ENCODE measurements at regions not wholly inside any gene's neighbourhood (a gene's known extent, or its start where the extent isn't known, plus 50 kb on each side); places are given as distances from the start of the nearest gene placed in this dataset.

- H3K36me3 Mint-ChIP-seq (ENCODE audit: insufficient read depth, unreplicated experiment), result no peaks in the 10 kb centered on the region
- H3K27ac Mint-ChIP-seq (ENCODE audit: low read depth, unreplicated experiment), result no peak overlapping the region
- TF ChIP-seq, protein P1, sequence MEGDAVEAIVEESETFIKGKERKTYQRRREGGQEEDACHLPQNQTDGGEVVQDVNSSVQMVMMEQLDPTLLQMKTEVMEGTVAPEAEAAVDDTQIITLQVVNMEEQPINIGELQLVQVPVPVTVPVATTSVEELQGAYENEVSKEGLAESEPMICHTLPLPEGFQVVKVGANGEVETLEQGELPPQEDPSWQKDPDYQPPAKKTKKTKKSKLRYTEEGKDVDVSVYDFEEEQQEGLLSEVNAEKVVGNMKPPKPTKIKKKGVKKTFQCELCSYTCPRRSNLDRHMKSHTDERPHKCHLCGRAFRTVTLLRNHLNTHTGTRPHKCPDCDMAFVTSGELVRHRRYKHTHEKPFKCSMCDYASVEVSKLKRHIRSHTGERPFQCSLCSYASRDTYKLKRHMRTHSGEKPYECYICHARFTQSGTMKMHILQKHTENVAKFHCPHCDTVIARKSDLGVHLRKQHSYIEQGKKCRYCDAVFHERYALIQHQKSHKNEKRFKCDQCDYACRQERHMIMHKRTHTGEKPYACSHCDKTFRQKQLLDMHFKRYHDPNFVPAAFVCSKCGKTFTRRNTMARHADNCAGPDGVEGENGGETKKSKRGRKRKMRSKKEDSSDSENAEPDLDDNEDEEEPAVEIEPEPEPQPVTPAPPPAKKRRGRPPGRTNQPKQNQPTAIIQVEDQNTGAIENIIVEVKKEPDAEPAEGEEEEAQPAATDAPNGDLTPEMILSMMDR (IDR thresholded peaks at IDR 0.05; ENCODE audit: unreplicated experiment), result no peak
- ChIA-PET CTCF (interaction anchor here (0.6 to 0.7 kb wide), 2 partner anchors 646 to 1661 kb away, joined by 3 read pairs; no protein-coding TSS in a partner anchor), POLR2A (no interaction called here)
- BruUV-seq (replicated peaks), result no TSS peak
- no peaks in the 10 kb centered on the region for H3K27me3 Mint-ChIP-seq (ENCODE audit: insufficient read depth, unreplicated experiment)
- no peak for DNase-seq (ENCODE audit: unreplicated experiment)
- intact Hi-C loops (cut with micrococcal nuclease), result no loop called here
- H3K9me3 Mint-ChIP-seq (ENCODE audit: unreplicated experiment), result no peaks in the 10 kb centered on the region
- no peak overlapping the region for H3K4me3 Mint-ChIP-seq (ENCODE audit: unreplicated experiment)
- H3K4me1 Mint-ChIP-seq (ENCODE audit: insufficient read depth, unreplicated experiment), result no peaks in the 10 kb centered on the region
Observed at GRCh38 chr16:80123189-80123588, 417.6 kb upstream of the DYNLRB2 start.

DNA sequence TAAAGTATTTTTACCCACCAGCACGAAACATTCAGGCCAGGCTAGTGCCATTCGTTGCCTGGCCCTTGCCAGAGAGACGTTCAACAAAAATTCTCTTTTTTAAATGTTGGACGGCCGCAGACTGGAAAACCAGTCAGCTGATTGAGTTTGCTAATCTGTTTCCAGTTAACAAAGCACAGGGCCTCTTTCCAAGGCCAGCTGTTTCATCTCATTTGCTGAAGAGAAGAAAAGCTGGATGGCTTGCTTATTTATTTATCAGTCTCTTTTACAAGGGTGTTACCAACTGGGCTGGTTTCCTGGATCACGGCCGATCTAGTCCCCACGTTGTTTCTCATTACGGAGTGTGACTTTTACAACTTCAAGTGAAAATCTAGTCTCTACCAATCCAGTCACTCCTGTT is 418.7 kb upstream of the DYNLRB2 start:
- Mint-ChIP-seq H3K36me3 (ENCODE audit: insufficient read depth, unreplicated experiment) (no peaks in the 10 kb centered on the region), H3K4me1 (ENCODE audit: insufficient read depth, unreplicated experiment) (no peaks in the 10 kb centered on the region), H3K9me3 (ENCODE audit: unreplicated experiment) (no peaks in the 10 kb centered on the region), H3K27ac (ENCODE audit: low read depth, unreplicated experiment) (no peak overlapping the region), H3K4me3 (ENCODE audit: unreplicated experiment) (no peak overlapping the region), H3K27me3 (ENCODE audit: insufficient read depth, unreplicated experiment) (no peaks in the 10 kb centered on the region)
- ChIA-PET POLR2A (interaction anchor here (0.7 kb wide), 2 partner anchors 594 to 595 kb away, joined by 3 to 4 read pairs; no protein-coding TSS in a partner anchor), CTCF (interaction anchor here (1.4 to 2.5 kb wide), 2 partner anchors 12 to 21 kb away, joined by 5 to 7 read pairs; no protein-coding TSS in a partner anchor)
- intact Hi-C loops (cut with micrococcal nuclease), result no loop called here
- DNase-seq (ENCODE audit: unreplicated experiment), result no peak
- no TSS peak for BruUV-seq (replicated peaks)
- TF ChIP-seq, protein P1 (IDR thresholded peaks at IDR 0.05; ENCODE audit: unreplicated experiment), result no peak

GRCh38 chr16:80121522-80121909 is 419.3 kb upstream of the DYNLRB2 start:
- Mint-ChIP-seq H3K4me1 (ENCODE audit: insufficient read depth, unreplicated experiment) (no peaks in the 10 kb centered on the region), H3K27ac (ENCODE audit: low read depth, unreplicated experiment) (no peak overlapping the region), H3K36me3 (ENCODE audit: insufficient read depth, unreplicated experiment) (no peaks in the 10 kb centered on the region), H3K9me3 (ENCODE audit: unreplicated experiment) (no peaks in the 10 kb centered on the region), H3K27me3 (ENCODE audit: insufficient read depth, unreplicated experiment) (no peaks in the 10 kb centered on the region), H3K4me3 (ENCODE audit: unreplicated experiment) (no peak overlapping the region)
- BruUV-seq (replicated peaks), result no TSS peak
- POLR2A ChIA-PET, result interaction anchor here (0.7 kb wide), 2 partner anchors 593 to 594 kb away, joined by 3 to 4 read pairs; no protein-coding TSS in a partner anchor
- no peak for DNase-seq (ENCODE audit: unreplicated experiment)
- TF ChIP-seq, protein P1 (IDR thresholded peaks at IDR 0.05; ENCODE audit: unreplicated experiment), result no peak
- intact Hi-C loops (cut with micrococcal nuclease), result no loop called here
- CTCF ChIA-PET, result interaction anchor here (0.6 to 2.5 kb wide), 3 partner anchors 13 to 820 kb away, joined by 3 to 7 read pairs (median 5); no protein-coding TSS in a partner anchor

DNA sequence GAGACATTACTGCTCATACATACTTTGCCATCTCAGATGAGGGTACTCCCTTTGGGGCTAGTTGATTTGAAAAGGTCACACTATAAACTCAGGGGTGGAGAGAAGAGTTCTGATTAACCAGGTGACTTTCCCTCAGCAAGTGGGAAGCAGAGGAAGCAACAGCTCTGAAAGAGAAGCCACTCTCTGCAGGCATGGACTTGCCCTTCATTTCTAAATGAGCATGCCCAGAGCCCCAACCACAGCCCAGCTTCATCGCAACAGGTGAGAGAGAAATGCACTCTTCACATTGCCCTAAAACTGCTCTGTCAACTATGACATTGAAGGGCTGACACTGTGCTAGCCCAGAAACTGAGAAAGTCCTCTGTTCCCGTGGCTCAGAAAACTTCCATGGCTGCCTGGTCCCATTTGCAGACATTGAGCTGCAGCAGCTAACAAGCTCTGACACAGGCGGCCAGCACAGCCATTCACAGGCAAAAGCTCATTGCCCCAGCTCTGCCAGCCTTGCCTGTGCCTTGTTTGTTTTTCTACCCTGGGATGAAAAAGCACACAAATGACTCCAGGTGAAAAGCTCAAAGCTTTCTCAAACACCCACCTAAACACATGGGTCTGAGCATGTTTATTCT is 419.8 kb upstream of the DYNLRB2 start:
- TF ChIP-seq, protein P1 (IDR thresholded peaks at IDR 0.05; ENCODE audit: unreplicated experiment), result no peak
- H3K27me3 Mint-ChIP-seq (ENCODE audit: insufficient read depth, unreplicated experiment), result no peaks in the 10 kb centered on the region
- intact Hi-C loops (cut with micrococcal nuclease), result no loop called here
- H3K27ac Mint-ChIP-seq (ENCODE audit: low read depth, unreplicated experiment), result no peak overlapping the region
- no peaks in the 10 kb centered on the region for H3K36me3 Mint-ChIP-seq (ENCODE audit: insufficient read depth, unreplicated experiment)
- no peaks in the 10 kb centered on the region for H3K4me1 Mint-ChIP-seq (ENCODE audit: insufficient read depth, unreplicated experiment)
- no peak overlapping the region for H3K4me3 Mint-ChIP-seq (ENCODE audit: unreplicated experiment)
- ChIA-PET POLR2A (interaction anchor here (0.7 kb wide), 1 partner anchor 81 kb away, joined by 3 read pairs; no protein-coding TSS in a partner anchor), CTCF (interaction anchor here (0.6 to 2.5 kb wide), 4 partner anchors 13 to 821 kb away, joined by 3 to 7 read pairs (median 4); no protein-coding TSS in a partner anchor)
- no TSS peak for BruUV-seq (replicated peaks)
- no peak for DNase-seq (ENCODE audit: unreplicated experiment)
- no peaks in the 10 kb centered on the region for H3K9me3 Mint-ChIP-seq (ENCODE audit: unreplicated experiment)

Measured in MCF 10A (cell line).